ENCODE measurements at regions not wholly inside any gene's neighbourhood (a gene's known extent, or its start where the extent isn't known, plus 50 kb on each side); places are given as distances from the start of the nearest gene placed in this dataset.

DNA sequence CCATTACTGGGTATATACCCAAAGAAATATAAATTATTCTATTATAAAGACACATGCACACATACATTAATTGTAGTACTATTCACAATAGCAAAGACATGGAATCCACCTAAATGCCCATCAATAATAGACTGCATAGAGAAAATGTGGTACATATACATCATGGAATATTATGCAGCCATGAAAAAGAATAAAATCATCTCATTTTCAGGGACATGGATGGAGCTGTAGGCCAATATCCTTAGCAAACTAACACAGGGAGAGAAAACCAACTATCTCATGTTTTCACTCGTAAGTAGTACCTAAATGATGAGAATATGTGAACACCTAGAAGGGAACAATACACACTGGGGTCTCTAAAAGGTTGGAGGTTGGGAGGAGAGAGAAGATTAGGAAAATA is 86.0 kb upstream of the GALNTL6 start:
- Histone ChIP-seq H3K36me3 (ENCODE audit: control insufficient read depth in 2 of 4, insufficient read depth in 4 of 4, low read length in 3 of 4) (no peaks in the 10 kb centered on the region), H3K4me1 (replicated peaks in 1 of 4; ENCODE audit: control insufficient read depth in 3 of 4, insufficient read depth in 4 of 4, low read length in 3 of 4) (no peaks in the 10 kb centered on the region), H3K9me3 (ENCODE audit: insufficient read depth in 2 of 2, low read depth in 1 of 2, low read length in 1 of 2) (peaks cover 6% of the 10 kb centered on the region in 2 experiments; a peak in 2 of 4 replicates), H3K23ac (ENCODE audit: insufficient read length) (no peak overlapping the region), H4K5ac (ENCODE audit: insufficient read length, low read depth, low read length) (no peak overlapping the region), H3K56ac (replicated peaks; ENCODE audit: insufficient read length, low read depth, low read length) (no peak overlapping the region), H3K4ac (replicated peaks; ENCODE audit: insufficient read length, low read depth, low read length) (no peak overlapping the region), H2BK15ac (ENCODE audit: low read length) (no peak overlapping the region), H2BK12ac (ENCODE audit: low read depth, low read length) (no peak overlapping the region), H3K27me3 (replicated peaks in 1 of 4; ENCODE audit: control insufficient read depth in 3 of 4, extremely low read depth in 1 of 4, insufficient read depth in 3 of 4, low read length in 3 of 4) (no peaks in the 10 kb centered on the region), H2AK5ac (ENCODE audit: low read depth, low read length) (no peak overlapping the region), H3K79me1 (ENCODE audit: low read depth, low read length) (no peaks in the 10 kb centered on the region), H4K20me1 (replicated peaks in 1 of 2; ENCODE audit: control insufficient read depth in 1 of 2, insufficient read depth in 2 of 2, low read length in 2 of 2) (no peaks in the 10 kb centered on the region), H3K23me2 (ENCODE audit: low read depth, low read length) (no peaks in the 10 kb centered on the region), H3K4me3 (ENCODE audit: extremely low read depth in 1 of 4, insufficient read depth in 2 of 4, low read depth in 3 of 4, low read length in 4 of 4) (no peak overlapping the region), H3K79me2 (ENCODE audit: control insufficient read depth in 1 of 2, insufficient read depth in 2 of 2, low read length in 2 of 2) (no peaks in the 10 kb centered on the region), H3K18ac (ENCODE audit: extremely low read depth, low read length) (no peak overlapping the region), H3K9ac (replicated peaks in 1 of 4; ENCODE audit: extremely low read depth in 1 of 4, low read depth in 3 of 4, low read length in 3 of 4) (no peak overlapping the region), H2BK5ac (ENCODE audit: low read depth, low read length) (no peak overlapping the region), H3K14ac (ENCODE audit: insufficient read length) (no peak overlapping the region), H4K91ac (replicated peaks; ENCODE audit: insufficient read length, low read length) (no peak overlapping the region), H3K27ac (ENCODE audit: low read depth, low read length) (no peak overlapping the region), H2AFZ (ENCODE audit: low read length) (no peak overlapping the region), H2BK120ac (replicated peaks; ENCODE audit: low read depth, low read length) (no peak overlapping the region), H4K8ac (ENCODE audit: extremely low read depth, insufficient read depth, low read length) (no peak overlapping the region), H2BK20ac (ENCODE audit: low read length) (no peak overlapping the region), H3K4me2 (ENCODE audit: insufficient read depth in 1 of 2, low read depth in 2 of 2, low read length in 2 of 2) (no peak overlapping the region)
- 87% methylated on average over 1 of the region's 1 CpG; no CpG with 5 or more reads in 1 of the 2 experiments for WGBS, 2 experiments (ENCODE audit: extremely low coverage in 1 of 2, insufficient coverage in 1 of 2, insufficient read length in 1 of 2, insufficient replicate concordance in 2 of 2, low coverage in 1 of 2, low lambda C conversion rate in 2 of 2, missing lambda C conversion rate in 1 of 2)
- ChIA-PET POLR2A (ENCODE audit: partially characterized antibody) (no interaction called here), CTCF (ENCODE audit: partially characterized antibody) (no interaction called here)
- FAIRE-seq = no peak
- no peak for DNase-seq (ENCODE audit: low read depth in 1 of 2, low spot score in 2 of 2)
- TF ChIP-seq SIRT6 (IDR thresholded peaks at IDR 0.05; ENCODE audit: low read length) (no peak), POU5F1 (IDR thresholded peaks at IDR 0.05; ENCODE audit: low read depth, low read length) (no peak), CHD2 (IDR thresholded peaks at IDR 0.05; ENCODE audit: low read length) (no peak), CREB1 (IDR thresholded peaks at IDR 0.05) (no peak), TBP (IDR thresholded peaks at IDR 0.05; ENCODE audit: low read depth, low read length) (no peak), FOSL1 (IDR thresholded peaks at IDR 0.05; ENCODE audit: insufficient read depth, low read depth, low read length) (no peak), POLR2AphosphoS5 (IDR thresholded peaks at IDR 0.05; ENCODE audit: low read depth, low read length) (no peak), MAFK (IDR thresholded peaks at IDR 0.05; ENCODE audit: low read depth, low read length) (no peak), KDM1A (IDR thresholded peaks at IDR 0.05; ENCODE audit: borderline replicate concordance, low read length) (no peak), KDM4A (IDR thresholded peaks at IDR 0.05; ENCODE audit: low read depth, low read length, severe bottlenecking) (no peak)
- TF ChIP-seq, protein P1, sequence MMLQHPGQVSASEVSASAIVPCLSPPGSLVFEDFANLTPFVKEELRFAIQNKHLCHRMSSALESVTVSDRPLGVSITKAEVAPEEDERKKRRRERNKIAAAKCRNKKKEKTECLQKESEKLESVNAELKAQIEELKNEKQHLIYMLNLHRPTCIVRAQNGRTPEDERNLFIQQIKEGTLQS (IDR thresholded peaks at IDR 0.05; ENCODE audit: insufficient read depth, low read depth, low read length) = no peak
